Ovary (tissue), 7 donors: ENCODE measurements at regions not wholly inside any gene's neighbourhood (a gene's known extent, or its start where the extent isn't known, plus 50 kb on each side); places are given as distances from the start of the nearest gene placed in this dataset.

ENCODE experiments used
- DNase-seq, 5 donors: peaks; one replicate each; pipeline ENCODE4 v3.0.0-alpha.2; 2019 to 2020
- H3K27ac ChIP-seq, 2 donors: fragments of 200-600 bp; one replicate each; pipeline versions ENCODE4 v1.5.1 to v1.8.0; 2019 to 2022
- H3K27me3 ChIP-seq: fragments of 200-600 bp; one replicate; pipeline ENCODE4 v1.8.0; 2022
- H3K36me3 ChIP-seq: fragments of 200-600 bp; sonication (generic); one replicate; pipeline ENCODE4 v1.5.1; 2019
- H3K4me1 ChIP-seq: one replicate; pipeline ENCODE4 v1.8.1; 2013; ENCODE audit warnings: mild to moderate bottlenecking, moderate library complexity; ENCODE audit not compliant: insufficient read depth
- H3K4me3 ChIP-seq: fragments of 200-600 bp; sonication (generic); one replicate; pipeline ENCODE4 v1.5.1; 2017
- H3K9me3 ChIP-seq, 2 donors: fragments of 200-600 bp in 1 of 2; sonication (generic) in 1 of 2; one replicate each; pipeline versions ENCODE4 v1.5.1 to v1.8.1; 2013 to 2019; ENCODE audit warnings: mild to moderate bottlenecking in 1 of 2, moderate library complexity in 1 of 2
- EP300 ChIP-seq: sonication (generic); formaldehyde crosslinking; IDR thresholded peaks from one replicate; pipeline ENCODE4 v1.6.1; 2017; ENCODE audit warnings: antibody characterized with exemption
- POLR2A ChIP-seq: fragments of 450-650 bp; IDR thresholded peaks from one replicate; pipeline ENCODE4 v1.6.1; 2017; ENCODE audit warnings: antibody characterized with exemption, mild to moderate bottlenecking, moderate library complexity
- WGBS, 3 donors: extraction: QIAGEN DNeasy Blood & Tissue Kit in 1 of 3; methylation state at CpG; one replicate each; pipeline versions ENCODE4 v1.1.5 to v1.1.7; 2013 to 2017; 5-methylcytosine and 5-hydroxymethylcytosine counted together
- intact Hi-C, 4 donors: fragments of 100-400 bp; cut with DNase I; formaldehyde crosslinking; loops; one replicate each; pipeline versions ENCODE4 v1.11.0 to v1.15.1; 2022 to 2023
- TF ChIP-seq, protein P1 (sequence below), 3 donors: fragments of 450-650 bp in 2 of 3; fragments of 200-600 bp in 1 of 3; IDR thresholded peaks; one replicate each; pipeline versions ENCODE4 v1.5.1 to v1.8.0; 2016 to 2022; ENCODE audit warnings: antibody characterized with exemption in 3 of 3, mild to moderate bottlenecking in 1 of 3
- donor health status: DM: no; HTN: no; CAD: no; lungs with moderate emphysema.
- donor health status: DM: no; HTN: no; CAD: no.
- donor health status: Bipolar disorder and iron deficiency.
- donor health status: DM: no; HTN: no; CAD: no.
- donor health status: DM: yes; HTN: yes; CAD: no.

DNA sequence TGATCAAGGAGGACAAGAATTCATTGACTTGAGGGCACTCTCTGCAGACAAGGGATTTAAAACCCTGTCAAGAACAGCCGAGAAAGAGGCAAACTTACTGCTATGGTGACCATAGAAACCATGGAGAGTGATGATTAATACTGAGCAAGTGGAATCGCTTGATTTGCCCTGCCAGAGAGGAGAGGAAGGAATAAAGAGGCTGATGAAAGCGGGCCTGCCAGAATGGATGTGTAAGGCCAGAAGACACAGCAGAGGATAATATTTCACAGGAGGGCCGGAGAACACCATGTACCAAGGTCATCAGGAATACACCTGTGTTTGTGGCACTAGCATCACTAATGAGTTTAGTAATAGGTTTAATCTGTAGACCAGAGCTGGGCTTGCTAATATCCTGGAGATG is 221.8 kb upstream of the DCN start:
- H3K36me3 ChIP-seq, result no peaks in the 10 kb centered on the region
- intact Hi-C loops, result no loop called here
- no peaks in the 10 kb centered on the region for H3K9me3 ChIP-seq
- TF ChIP-seq, protein P1, sequence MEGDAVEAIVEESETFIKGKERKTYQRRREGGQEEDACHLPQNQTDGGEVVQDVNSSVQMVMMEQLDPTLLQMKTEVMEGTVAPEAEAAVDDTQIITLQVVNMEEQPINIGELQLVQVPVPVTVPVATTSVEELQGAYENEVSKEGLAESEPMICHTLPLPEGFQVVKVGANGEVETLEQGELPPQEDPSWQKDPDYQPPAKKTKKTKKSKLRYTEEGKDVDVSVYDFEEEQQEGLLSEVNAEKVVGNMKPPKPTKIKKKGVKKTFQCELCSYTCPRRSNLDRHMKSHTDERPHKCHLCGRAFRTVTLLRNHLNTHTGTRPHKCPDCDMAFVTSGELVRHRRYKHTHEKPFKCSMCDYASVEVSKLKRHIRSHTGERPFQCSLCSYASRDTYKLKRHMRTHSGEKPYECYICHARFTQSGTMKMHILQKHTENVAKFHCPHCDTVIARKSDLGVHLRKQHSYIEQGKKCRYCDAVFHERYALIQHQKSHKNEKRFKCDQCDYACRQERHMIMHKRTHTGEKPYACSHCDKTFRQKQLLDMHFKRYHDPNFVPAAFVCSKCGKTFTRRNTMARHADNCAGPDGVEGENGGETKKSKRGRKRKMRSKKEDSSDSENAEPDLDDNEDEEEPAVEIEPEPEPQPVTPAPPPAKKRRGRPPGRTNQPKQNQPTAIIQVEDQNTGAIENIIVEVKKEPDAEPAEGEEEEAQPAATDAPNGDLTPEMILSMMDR (IDR thresholded peaks at IDR 0.05), result no peak
- TF ChIP-seq EP300 (no peak), POLR2A (no peak)
- 88 to 96% (median 91%) methylated on average over 4 of the region's 4 CpGs for WGBS, 3 donors
- H3K27ac ChIP-seq, result no peak overlapping the region
- DNase-seq, result no peak
- H3K4me1 ChIP-seq, result no peaks in the 10 kb centered on the region
- H3K27me3 ChIP-seq, result no peaks in the 10 kb centered on the region
- no peak overlapping the region for H3K4me3 ChIP-seq

GRCh38 chr12:91401190-91401589 is 218.6 kb upstream of the DCN start:
- H3K36me3 ChIP-seq, result no peaks in the 10 kb centered on the region
- intact Hi-C loops, result no loop called here

GRCh38 chr12:91400271-91400670 is 217.7 kb upstream of the DCN start:
- H3K4me3 ChIP-seq, result no peak overlapping the region
- WGBS, 3 donors, result 14 to 33% (median 19%) methylated on average over 4 of the region's 4 CpGs
- no peaks in the 10 kb centered on the region for H3K36me3 ChIP-seq
- no peaks in the 10 kb centered on the region for H3K4me1 ChIP-seq
- intact Hi-C loops, result no loop called here
- H3K9me3 ChIP-seq, result no peaks in the 10 kb centered on the region
- no peaks in the 10 kb centered on the region for H3K27me3 ChIP-seq
- no peak for DNase-seq
- TF ChIP-seq EP300, result no peak
- TF ChIP-seq, protein P1 (IDR thresholded peaks at IDR 0.05), result no peak
- TF ChIP-seq POLR2A, result no peak
- no peak overlapping the region for H3K27ac ChIP-seq

More at GRCh38 chr12:91401190-91401589, 218.6 kb upstream of the DCN start:
- Histone ChIP-seq H3K9me3 (no peaks in the 10 kb centered on the region), H3K27me3 (no peaks in the 10 kb centered on the region), H3K27ac (no peak overlapping the region), H3K4me3 (no peak overlapping the region), H3K4me1 (no peaks in the 10 kb centered on the region)
- no peak for TF ChIP-seq POLR2A
- TF ChIP-seq EP300, result no peak
- TF ChIP-seq, protein P1 (IDR thresholded peaks at IDR 0.05), result no peak
- DNase-seq, result no peak

DNA sequence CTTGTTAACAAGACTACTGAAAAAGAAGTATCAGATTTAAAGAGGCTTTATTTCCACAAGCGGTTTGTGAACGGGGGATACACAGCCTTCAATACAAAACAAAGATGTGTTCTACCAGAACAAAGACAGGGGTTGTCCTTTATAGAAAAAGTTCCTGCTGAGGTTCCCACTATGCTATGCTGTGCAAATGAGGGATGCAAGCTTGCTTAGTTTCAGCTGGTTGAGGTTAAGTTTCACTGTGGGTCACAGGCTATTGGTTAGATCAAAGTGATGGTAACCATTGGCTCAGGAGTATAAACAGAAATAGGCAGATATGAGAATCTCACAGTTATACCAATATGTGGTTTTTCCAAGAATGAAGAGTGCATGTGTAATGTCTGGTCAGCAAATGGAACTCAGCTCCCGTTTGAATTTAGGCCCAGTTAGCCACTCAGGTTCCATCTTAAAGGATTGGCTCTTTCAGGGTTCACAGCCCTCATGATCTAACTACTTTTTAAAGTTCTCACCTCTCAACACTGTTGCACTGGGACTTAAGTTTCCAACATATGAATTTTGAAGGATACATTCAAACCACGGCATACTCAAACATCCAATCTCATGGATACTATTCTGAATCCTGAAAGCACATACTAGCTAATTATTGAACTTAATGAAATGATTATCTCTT is 215.4 kb upstream of the DCN start:
- H3K4me3 ChIP-seq, result no peak overlapping the region
- no peak for DNase-seq
- no peaks in the 10 kb centered on the region for H3K4me1 ChIP-seq
- H3K36me3 ChIP-seq, result no peaks in the 10 kb centered on the region
- intact Hi-C loops, result no loop called here
- H3K27me3 ChIP-seq, result no peaks in the 10 kb centered on the region
- 86 to 90% (median 90%) methylated on average over 4 of the region's 4 CpGs for WGBS, 3 donors
- H3K27ac ChIP-seq, result no peak overlapping the region
- TF ChIP-seq EP300 (no peak), POLR2A (no peak)
- TF ChIP-seq, protein P1 (IDR thresholded peaks at IDR 0.05), result no peak
- no peaks in the 10 kb centered on the region for H3K9me3 ChIP-seq
